Activated naive CD4-positive, alpha-beta T cell treated with Interleukin-2 at 50 U/mL for 16 hours (primary cell): ENCODE measurements at regions not wholly inside any gene's neighbourhood (a gene's known extent, or its start where the extent isn't known, plus 50 kb on each side); places are given as distances from the start of the nearest gene placed in this dataset.
"Not testable (repeated sequence)": the region's sequence is repeated elsewhere in the genome, so short reads cannot be mapped to it uniquely, and the experiment has no call there.

ENCODE experiments used
- DNase-seq: peaks from one replicate; pipeline ENCODE4 v3.0.0-alpha.2; 2020

DNA sequence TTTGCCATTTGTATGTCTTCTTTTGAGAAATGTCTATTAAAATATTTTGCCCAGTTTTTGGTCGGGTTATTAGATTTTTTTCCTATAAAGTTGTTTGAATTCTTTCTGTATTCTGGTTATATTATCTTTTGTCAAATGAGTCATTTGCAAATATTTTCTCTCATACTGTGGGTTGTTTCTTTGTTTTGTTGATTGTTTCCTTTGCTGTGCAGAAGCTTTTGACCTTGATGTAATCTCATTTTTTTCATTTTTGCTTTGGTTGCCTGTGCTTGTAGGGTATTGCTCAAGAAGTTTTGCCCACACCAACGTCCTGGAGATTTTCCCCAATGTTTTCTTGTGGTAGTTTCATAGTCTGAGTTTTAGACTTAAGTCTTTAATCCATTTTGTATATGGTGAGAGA lies 245.7 kb downstream of the ADCYAP1 start:
- no peak for DNase-seq

DNA sequence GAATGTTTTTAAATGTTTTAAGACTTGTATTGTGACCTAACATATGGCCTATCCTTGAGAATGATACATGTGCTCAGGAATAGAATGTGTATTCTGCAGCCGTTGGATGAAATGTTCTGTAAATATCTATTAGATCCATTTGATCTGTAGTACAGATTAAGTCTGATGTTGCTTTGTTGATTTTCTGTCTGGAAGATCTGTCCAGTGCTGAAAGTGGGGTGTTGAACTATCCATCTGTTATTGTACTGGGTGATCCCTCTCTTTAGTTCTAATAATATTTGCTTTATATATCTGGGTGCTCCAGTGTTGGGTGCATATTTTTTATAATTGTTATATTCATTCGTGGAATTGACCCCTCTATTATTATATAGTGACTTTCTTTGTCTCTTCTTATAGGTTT lies 248.3 kb downstream of the ADCYAP1 start:
- not testable (repeated sequence) for DNase-seq

DNA sequence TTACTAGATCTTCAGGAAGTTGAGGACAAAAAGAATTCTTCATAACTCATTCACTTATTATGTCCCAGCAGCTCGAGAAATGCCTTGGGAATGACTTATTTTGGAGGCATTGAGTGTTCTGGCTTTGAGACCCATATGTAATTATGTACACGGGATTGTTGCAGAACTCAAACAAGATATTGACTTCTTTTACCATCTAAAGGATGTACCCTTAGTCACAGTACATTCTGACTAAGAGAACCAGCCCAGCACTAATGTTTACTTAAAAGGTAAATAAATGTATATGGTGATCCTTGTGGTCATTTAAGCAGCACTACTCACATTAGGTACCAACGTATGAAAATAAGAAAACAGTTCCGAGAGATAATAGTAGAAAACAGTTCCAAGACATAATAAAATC lies 268.9 kb downstream of the ADCYAP1 start:
- no peak for DNase-seq

DNA sequence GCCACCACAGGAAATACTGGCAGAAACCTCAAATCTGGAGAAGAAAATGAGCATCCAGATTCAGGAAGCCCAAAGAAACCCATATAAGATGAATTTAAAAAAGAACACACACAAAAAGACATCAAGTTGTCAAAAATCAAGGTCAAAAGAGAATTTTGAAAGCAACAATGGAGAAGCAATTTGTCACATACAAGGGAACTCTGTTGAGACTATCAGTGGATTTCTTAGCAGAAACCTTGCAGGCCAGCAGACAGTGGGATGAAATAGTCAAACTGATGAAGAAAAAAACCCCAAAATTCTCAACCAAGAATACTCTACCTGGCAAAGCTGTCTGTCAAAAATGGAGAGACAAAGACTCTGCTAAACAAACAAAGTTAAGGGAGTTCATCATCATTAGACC lies 272.6 kb downstream of the ADCYAP1 start:
- DNase-seq, result no peak

DNA sequence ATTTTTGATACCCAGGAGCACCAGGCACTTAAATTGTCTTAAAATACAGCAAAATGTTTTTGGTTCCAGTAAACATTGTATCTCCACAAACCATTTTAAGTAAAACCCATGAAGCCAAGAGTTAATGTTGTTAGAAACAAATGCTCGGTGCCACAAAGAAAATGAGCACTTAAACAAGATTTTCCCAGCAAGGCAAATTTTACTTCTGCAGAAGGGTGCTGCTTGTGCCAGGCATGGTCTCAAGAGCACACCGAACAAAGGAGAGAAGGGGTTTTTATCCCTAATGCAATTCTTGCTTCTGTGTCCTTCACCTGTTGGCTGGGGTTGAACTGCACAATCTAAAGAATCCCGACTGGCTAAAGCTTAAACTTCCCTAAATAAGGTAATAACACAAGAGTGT lies 286.7 kb downstream of the ADCYAP1 start:
- DNase-seq, result no peak

DNA sequence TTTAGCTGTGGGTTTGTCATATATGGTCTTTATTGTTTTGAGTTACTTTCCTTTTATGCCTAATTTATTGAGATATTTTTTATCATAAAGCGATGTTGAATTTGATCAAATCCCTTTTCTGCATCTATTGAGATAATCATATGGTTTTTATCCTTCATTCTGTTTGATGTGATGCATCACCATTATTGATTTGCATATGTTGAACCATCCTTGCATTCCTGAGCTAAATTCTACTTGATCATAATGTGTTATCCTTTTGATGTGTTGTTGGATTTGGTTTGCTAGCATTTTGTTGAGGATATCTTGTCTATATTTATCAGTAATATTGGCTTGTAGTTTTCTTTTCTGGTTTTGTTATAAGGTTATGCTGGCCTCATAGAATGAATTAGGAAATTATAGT lies 308.5 kb downstream of the ADCYAP1 start:
- DNase-seq, result no peak

DNA sequence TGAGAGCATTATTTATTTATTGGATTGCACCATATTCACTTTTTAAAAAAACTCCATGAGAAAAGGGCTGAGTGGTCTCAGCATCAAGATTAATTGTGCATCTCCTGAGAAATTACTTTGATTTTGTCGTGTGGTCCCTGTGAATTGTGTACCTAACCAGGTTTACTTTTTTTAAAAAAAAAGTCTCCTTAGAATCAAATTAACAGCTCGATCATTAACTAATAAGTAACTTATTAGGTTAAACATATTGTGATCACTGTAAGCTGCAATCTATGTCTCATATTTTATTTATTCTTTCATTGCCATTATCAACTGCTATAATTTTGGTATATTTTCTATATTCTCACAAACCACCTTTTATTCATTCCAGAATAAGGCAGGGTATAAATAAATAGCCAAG lies 318.2 kb downstream of the ADCYAP1 start:
- no peak for DNase-seq

DNA sequence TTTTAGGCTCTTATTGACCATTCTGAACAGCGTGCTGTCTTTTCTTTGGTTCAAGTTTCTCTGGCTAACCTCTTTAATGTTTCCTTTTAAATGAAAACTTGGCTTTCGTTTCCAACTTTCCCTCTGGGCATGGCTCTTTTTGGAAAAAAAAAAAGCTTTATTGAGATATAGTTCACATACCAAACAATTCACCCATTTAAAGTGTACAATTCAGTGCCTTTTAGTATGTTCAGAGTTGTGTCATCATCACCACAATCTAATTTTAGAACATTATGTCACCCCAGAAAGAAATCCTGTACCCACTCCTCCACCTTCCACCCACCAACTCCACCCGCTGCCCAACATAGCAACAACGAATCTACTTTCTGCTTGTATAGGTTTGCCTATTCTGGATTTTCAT lies 322.4 kb downstream of the ADCYAP1 start:
- no peak for DNase-seq

DNA sequence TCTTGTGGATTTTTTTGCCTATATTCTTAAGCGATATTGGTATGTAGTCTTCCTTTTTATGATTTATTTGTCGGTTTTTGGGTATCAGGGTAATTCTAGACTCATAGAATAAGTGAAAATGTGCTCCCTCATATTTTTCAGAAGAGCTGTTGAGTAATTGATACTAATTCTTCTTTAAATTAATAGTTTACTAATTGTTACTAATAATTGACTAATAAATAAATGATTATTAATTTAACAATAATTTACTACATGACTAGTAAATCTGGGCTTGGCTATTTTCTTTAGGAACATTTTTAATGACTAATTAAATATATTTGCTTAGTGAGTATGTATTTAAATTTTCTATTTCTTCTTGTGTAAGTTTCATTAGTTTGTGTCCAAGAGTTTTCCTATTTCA lies 325.0 kb downstream of the ADCYAP1 start:
- DNase-seq, result no peak

DNA sequence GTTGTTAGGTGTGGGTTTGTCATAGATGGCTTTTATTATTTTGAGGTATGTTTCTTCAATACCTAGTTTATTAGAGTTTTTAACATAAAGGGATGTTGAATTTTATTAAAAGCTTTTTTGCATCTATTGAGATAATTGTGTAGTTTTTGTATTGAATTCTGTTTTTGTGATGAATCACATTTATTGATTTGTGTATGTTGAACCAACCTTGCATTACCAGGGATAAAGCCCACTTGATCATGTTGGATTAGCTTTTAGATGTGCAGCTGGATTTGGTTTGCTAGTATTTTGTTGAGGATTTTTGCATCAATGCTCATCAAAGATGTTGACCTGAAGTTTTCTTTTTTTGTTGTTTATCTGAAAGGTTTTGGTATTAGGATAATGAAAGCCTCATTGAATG lies 328.2 kb downstream of the ADCYAP1 start:
- no peak for DNase-seq

DNA sequence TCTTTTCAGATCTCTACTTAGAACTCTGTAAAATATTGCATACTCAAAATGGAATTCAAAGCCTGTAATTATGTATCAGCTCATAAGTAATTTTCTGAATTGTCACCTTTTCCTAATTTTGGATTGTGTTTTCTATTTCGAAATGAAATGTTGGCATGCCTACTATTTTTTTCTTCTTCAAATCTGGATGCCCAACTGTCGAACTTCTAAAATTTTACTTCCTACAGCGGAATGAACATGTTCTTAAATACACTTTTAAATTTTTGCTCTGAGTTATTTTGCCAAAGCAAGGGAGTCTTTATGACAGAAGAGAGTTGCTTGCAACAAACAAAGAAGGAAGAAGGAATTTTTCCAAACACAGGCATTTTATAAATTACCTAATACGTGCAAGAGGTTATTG lies 336.0 kb downstream of the ADCYAP1 start:
- DNase-seq, result no peak

DNA sequence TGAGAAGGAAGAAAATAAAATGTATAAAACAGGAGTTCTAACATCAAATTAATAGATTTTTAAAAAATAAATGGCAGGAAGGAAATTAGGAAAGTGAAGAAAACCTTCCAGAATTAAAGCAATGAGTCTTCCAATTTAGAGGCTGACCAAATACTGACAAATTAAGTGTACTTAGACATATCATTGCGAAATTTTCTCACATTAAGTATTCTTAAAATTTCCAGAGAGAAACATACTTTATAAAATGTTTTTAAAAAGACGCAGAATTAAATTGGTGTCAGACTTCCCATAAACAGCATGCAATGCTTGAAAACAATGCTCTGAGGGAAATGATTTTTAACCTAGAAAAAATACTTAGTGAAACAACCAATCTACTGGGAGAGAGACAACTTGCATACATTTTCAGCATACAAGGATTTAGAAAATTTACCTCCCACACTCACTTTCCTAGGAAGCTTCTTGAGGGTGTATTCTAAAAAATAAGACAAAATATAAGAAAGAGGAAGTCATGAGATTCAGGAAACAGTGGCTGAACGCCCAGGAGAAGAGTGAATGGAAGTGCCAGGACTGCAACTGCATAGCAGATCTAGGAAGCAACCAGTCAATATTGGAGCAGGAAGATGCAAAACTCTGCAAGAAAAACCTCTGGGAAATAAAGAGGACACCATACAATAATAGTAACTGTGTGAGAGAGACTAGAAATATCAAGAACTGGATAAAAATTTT lies 339.9 kb downstream of the ADCYAP1 start:
- no peak for DNase-seq

DNA sequence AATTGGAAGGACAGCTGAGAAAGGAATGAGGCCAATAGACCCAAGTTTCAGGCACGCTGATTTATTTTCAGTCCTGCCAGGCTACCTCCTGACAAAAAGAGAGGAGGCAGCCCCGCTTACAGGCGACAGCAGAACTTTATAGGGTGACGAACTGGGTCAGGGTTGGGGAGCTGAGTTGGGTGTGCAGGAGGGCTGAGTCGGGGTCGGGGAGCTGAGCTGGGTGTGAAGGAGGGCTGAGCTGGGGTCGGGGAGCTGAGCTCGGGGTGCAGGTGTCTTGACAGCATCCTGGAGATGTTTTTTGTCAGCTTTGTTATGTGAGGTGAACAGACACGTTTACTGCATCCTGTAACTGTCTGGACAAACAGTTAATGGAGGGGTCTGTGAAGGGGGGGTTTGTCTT lies 342.2 kb downstream of the ADCYAP1 start:
- no peak for DNase-seq

DNA sequence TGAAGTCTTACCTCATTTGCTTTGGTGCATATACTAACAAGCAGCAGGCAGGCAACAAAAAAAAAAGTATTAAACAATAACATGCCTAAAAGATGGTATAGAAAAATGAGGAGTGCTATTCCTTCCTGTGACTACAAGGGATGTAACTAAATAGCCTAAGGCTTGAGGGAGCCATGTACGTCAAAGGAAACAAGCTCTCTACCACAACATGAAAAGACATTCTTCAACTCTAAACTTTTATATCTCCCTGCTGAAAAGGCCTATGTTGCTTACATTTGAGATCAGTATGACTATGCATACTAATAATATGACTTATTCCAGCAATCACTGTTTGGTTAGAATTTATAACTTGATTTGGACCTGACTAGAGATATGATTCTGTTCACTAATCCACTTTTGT lies 347.9 kb downstream of the ADCYAP1 start:
- no peak for DNase-seq

DNA sequence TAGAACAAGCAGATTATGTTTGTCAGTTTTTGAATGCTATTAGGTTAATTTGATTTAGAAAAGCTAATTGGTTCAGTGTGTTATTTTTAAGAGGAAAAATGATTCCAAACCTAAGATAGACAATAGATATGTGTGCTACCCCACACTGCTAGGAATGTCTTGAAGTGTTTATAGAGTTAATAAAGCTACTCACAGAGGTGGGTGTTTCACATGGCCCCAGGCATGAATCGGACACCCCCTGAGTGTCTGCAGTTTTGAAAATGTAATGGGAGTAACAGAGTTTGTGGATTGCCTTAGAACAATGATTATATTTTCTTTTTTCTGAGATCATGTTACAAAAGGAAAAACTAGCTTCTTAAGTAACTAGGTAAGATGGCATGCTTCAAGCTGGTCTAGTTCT lies 348.3 kb downstream of the ADCYAP1 start:
- no peak for DNase-seq

DNA sequence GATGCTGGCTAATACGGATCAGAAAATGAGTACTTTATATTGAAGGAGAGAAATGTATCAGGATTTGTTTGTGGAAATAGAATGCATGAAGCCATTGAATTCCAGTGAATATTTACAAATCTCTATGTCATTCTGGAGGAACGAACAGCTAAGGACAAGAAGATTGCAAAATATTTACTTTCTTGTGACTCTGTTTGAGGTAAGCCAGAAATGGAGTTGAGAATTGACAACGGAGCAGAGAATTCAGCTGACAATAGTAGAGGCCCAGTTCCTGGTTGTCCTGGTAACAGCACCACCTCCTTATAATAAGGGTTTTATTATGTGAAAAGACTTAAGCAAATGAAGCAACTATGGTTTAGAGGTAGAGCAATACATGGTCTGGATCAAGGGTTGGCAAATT lies 349.2 kb downstream of the ADCYAP1 start:
- no peak for DNase-seq

DNA sequence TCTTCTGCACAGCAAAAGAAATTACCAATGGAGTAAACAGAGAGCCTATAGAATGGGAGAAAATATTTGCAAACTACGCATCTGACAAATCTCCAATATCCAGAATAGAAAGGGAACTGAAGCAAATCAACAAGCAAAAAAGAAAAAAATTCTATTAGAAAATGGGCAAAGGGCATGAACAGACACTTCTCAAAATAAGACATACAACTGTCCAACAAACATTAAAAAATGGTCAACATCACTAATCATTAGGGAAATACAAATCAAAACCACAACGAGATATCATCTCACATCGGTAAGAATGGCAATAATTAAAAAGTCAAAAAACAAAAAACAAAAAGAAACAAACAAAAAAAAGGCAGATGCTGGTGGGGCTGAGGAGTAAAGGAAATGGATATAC lies 356.4 kb downstream of the ADCYAP1 start:
- DNase-seq, result no peak

DNA sequence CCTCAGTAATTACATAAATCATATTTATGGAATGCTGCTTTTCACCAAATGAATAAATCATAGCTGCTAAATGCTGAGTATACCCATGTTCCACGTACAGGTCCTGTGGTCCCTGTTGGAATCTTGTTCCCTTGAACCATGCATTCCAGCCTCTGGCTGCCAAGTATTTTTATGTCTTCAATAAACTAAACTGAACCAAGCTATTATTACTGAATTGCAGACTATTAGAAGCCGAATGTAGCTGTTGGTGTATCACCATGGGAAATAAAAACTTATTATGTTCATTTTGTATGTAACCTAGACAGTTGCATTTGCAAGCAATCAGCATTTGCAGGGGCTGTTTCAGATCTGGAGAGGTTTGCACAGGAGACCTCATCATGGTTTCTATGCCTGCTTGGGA lies 362.4 kb downstream of the ADCYAP1 start:
- DNase-seq, result no peak

DNA sequence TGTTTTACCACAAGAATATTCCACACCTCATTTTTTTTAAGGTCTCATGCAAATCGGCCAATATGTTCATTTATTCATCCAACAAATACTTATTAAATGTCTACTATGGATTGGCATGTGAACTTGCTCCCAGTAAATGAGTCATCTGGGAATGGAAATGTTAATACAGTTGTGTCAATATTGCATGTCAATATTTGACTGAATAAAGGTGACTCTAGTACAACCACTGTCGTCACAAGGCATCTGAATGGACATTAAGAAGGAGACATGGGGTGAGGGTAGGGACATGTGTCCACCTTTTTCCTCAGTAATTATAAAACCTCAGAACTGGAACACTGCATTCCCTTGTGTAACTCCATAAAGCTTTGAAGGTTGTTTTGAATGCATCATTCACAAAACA lies 365.4 kb downstream of the ADCYAP1 start:
- no peak for DNase-seq

DNA sequence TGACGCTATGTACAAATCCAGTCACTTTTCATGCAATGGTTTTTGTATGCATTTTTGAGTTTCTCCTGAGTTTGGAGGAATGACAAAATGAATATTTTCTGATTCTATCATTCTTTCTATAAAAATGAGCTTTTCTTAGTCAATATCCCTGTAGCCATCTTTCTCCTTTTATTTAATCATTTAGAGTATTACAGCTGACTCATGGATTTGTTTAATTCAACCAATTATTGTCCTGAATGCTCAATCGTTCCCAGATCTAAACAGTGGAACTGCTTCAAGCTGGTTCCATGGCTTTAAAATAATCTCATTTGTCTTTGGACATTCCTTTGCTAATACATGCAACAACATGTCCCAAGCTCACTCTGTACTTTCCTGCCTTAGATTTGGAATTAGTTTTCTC lies 368.8 kb downstream of the ADCYAP1 start:
- no peak for DNase-seq

DNA sequence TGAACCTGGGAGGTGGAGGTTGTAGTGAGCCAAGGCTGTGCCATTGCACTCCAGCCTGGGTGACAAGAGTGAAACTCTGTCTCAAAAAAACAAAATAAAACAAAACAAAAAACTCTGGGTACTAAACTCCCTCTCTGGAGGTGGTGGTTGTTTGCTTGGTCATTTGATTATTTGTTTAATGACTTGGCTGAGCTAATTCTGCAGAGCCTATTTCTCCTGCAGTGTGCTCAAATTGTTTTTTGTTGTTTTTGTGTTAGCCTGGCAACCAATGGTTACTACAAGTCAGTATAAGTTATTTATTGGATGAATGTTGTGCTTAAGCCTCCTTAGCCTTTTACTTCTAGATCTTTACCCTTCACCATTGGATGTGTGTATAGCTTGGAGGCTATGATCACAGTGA lies 387.5 kb downstream of the ADCYAP1 start:
- DNase-seq, result no peak

DNA sequence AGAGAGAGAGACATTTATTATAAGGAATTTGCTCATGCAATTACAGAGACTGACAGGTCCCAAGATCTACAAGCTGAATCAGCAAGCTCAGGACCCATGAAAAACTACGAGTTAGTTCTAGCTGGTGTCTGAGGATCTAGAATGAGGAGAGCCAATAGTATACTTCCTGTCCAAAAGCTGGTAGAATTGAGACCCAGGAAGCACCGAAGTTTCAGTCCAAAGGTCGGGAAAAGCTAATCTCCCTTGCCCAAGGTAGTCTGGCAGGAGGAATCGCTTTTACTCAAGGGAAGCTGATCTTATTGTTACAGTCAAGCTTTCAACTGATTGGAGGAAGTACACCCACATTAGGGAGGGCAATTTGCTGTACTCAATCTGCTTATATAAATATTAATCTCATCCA lies 389.6 kb downstream of the ADCYAP1 start:
- DNase-seq, result no peak

DNA sequence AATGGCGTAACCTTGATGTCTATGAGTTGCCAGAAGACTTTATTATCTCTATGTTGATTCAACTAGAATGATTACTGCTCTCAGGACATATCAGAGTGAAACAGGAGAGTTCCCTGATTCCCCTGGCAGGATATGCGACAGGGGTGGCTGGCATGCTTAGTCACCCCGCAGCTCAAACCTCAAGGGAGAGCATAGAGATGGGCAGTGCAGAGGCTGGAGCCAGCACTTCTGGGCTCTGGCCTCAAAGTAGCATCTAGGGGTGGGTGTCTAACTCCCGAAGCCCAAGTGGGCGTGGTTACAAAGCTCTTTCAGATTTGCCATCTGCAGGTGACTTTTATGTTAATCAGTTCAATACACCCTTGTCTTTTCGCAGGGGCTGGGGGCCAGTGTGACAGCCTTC lies 391.6 kb downstream of the ADCYAP1 start:
- DNase-seq, result no peak

DNA sequence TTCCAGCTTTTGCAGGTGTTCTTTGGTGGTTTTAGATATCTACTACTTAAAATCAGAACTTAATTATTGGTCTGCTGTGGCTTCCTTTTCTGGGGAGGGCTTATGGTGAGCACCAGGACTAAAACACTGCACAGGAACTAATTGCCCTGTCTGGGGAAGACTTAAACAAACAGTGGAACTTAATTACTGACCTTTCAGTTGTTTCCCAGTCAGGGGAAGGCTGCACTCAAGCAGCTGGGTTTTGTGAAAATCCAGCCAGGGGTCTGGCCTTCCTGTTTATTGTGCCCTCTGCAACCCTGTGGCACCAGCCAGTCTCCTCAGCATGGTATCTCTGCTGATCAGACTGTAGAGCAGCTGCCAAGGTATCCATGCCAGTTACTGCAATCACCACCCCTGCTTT lies 398.2 kb downstream of the ADCYAP1 start:
- no peak for DNase-seq

DNA sequence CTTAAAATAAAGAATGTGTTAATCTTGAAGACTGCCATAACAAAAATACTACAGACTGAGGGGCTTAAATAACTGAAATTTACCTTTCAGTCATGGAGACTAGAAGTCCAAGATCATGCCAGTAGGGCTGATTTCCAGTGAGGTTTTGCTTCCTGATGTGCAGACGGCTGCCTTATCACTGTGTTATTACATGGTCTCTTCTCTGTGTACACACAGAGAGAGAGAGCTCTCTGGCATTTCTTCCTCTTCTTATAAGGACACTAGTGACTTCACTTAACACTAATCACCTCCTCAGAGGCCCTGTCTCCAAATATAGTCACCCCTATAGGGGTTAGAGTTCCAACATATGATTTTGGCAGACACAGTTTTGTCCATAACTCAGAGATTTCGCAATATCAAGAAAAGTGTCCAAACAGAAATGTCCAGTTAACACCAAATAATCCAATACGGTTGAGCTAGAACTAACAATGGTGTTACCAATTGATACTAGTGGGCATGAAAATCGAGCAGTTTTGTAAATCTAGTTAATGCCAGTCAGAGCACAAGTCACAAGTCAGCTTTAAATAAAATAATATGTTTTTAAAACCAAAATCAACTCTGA lies 399.8 kb downstream of the ADCYAP1 start:
- DNase-seq, result no peak
